A549 (cell line): ENCODE measurements at regions not wholly inside any gene's neighbourhood (a gene's known extent, or its start where the extent isn't known, plus 50 kb on each side); places are given as distances from the start of the nearest gene placed in this dataset.

Source experiments
- GATA3 ChIP-seq: IDR thresholded peaks from 2 replicates; pipeline ENCODE4 v1.6.1; 2012; ENCODE audit warnings: borderline replicate concordance
- JUNB ChIP-seq: fragments of >200 bp; sonication (Bioruptor Twin); formaldehyde crosslinking; IDR thresholded peaks from 2 replicates; pipeline ENCODE4 v1.6.1; 2016
- MYC ChIP-seq: IDR thresholded peaks from 2 replicates; pipeline ENCODE4 v1.6.1; 2012; ENCODE audit warnings: mild to moderate bottlenecking, inconsistent platforms, low read length, improper control_type of control experiment, borderline replicate concordance
- POLR2A ChIP-seq: IDR thresholded peaks from 2 replicates; pipeline ENCODE4 v1.6.1; 2012; ENCODE audit warnings: mild to moderate bottlenecking, low read length
- RAD21 ChIP-seq, 2 experiments: fragments of >200 bp in 1 of 2; sonication (Bioruptor Twin) in 1 of 2; formaldehyde crosslinking in 1 of 2; IDR thresholded peaks in 1 of 2; conservative IDR thresholded peaks in 1 of 2; 2 replicates in 1 of 2; 3 replicates in 1 of 2; pipeline ENCODE4 v1.6.1; 2012 to 2018; ENCODE audit warnings: inconsistent platforms in 1 of 2
- RFX5 ChIP-seq: fragments of 450-650 bp; IDR thresholded peaks from 2 replicates; pipeline ENCODE4 v1.7.1; 2014; ENCODE audit warnings: antibody characterized with exemption, mild to moderate bottlenecking, moderate library complexity
- RNF2 ChIP-seq: fragments of 200-600 bp; sonication (generic); IDR thresholded peaks from 2 replicates; pipeline ENCODE4 v1.6.1; 2016; ENCODE audit warnings: low read depth, mild to moderate bottlenecking, antibody characterized with exemption, moderate library complexity, borderline replicate concordance
- TF ChIP-seq, protein P1 (sequence below): fragments of >200 bp; sonication (Bioruptor Twin); formaldehyde crosslinking; IDR thresholded peaks from 3 replicates; pipeline ENCODE4 v1.5.1; 2016
- TF ChIP-seq, protein P2 (sequence below): IDR thresholded peaks from 2 replicates; pipeline ENCODE4 v1.6.1; 2012

DNA sequence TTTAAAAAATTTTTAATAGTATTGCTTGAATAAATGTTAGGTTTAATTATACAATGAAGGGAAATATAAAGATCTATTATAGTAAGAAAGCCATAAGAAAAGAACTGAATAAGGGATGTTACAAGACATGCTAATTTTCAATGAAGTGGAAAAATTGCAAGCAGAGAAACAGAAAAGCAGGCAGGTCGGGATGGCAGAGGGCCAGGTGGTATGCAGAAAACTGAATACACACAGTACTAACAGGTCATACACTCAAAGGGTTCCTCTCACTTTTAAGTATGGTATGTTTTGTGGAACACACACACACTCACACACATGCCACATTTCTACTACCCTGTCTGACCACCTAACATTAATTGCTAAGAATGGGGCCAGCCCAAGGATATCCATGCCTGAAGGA, 76.7 kb upstream of the DTNA start:
- TF ChIP-seq, protein P1, sequence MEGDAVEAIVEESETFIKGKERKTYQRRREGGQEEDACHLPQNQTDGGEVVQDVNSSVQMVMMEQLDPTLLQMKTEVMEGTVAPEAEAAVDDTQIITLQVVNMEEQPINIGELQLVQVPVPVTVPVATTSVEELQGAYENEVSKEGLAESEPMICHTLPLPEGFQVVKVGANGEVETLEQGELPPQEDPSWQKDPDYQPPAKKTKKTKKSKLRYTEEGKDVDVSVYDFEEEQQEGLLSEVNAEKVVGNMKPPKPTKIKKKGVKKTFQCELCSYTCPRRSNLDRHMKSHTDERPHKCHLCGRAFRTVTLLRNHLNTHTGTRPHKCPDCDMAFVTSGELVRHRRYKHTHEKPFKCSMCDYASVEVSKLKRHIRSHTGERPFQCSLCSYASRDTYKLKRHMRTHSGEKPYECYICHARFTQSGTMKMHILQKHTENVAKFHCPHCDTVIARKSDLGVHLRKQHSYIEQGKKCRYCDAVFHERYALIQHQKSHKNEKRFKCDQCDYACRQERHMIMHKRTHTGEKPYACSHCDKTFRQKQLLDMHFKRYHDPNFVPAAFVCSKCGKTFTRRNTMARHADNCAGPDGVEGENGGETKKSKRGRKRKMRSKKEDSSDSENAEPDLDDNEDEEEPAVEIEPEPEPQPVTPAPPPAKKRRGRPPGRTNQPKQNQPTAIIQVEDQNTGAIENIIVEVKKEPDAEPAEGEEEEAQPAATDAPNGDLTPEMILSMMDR, result no peak
- TF ChIP-seq, protein P2, sequence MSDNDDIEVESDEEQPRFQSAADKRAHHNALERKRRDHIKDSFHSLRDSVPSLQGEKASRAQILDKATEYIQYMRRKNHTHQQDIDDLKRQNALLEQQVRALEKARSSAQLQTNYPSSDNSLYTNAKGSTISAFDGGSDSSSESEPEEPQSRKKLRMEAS, result no peak
- TF ChIP-seq RAD21 (conservative IDR thresholded peaks at IDR 0.05 in 1 of 2, IDR thresholded peaks at IDR 0.05 in 1 of 2) (no peak), GATA3 (no peak), RFX5 (no peak), RNF2 (no peak), MYC (no peak), POLR2A (no peak), JUNB (no peak)
